Neural cell (in vitro differentiated cells): ENCODE measurements at regions not wholly inside any gene's neighbourhood (a gene's known extent, or its start where the extent isn't known, plus 50 kb on each side); places are given as distances from the start of the nearest gene placed in this dataset.

Experiments used
- H2AFZ ChIP-seq: fragments of 200-600, 300-800 bp; sonication (generic), shearing (Covaris generic); 2 replicates; pipeline ENCODE4 v1.6.0; 2014; ENCODE audit warnings: low read depth, mild to moderate bottlenecking, antibody characterized with exemption, low read length, moderate library complexity
- H3F3A ChIP-seq: fragments of 200-600 bp; shearing (Covaris generic); 2 replicates; pipeline ENCODE4 v1.6.1; 2016; ENCODE audit warnings: mild to moderate bottlenecking, moderate library complexity, mixed read lengths, antibody characterized with exemption, low read length; ENCODE audit not compliant: insufficient read depth, poor library complexity, severe bottlenecking
- H3K27ac ChIP-seq: fragments of 200-600, 300-800 bp; sonication (generic), shearing (Covaris generic); 2 replicates; pipeline ENCODE4 v1.5.1; 2014; ENCODE audit warnings: mild to moderate bottlenecking, low read length, moderate library complexity
- H3K27me3 ChIP-seq: fragments of 300-800, 200-600 bp; sonication (generic), shearing (Covaris generic); 2 replicates; pipeline ENCODE4 v1.6.0; 2014; ENCODE audit warnings: mild to moderate bottlenecking, low read depth, low read length, moderate library complexity; ENCODE audit not compliant: insufficient read depth
- H3K36me3 ChIP-seq: fragments of 300-800, 200-600 bp; sonication (generic), shearing (Covaris generic); 2 replicates; pipeline ENCODE4 v1.5.1; 2014; ENCODE audit warnings: mild to moderate bottlenecking, antibody characterized with exemption, low read length, moderate library complexity; ENCODE audit not compliant: insufficient read depth
- H3K4me2 ChIP-seq: fragments of 300-800, 200-600 bp; sonication (generic), shearing (Covaris generic); 2 replicates; pipeline ENCODE4 v1.6.0; 2014; ENCODE audit warnings: mild to moderate bottlenecking, low read length
- H3K4me3 ChIP-seq: fragments of 300-800, 200-600 bp; sonication (generic), shearing (Covaris generic); 2 replicates; pipeline ENCODE4 v1.5.1; 2014; ENCODE audit warnings: mild to moderate bottlenecking, low read length, moderate library complexity
- H3K79me2 ChIP-seq: fragments of 200-600 bp; shearing (Covaris generic); replicated peaks from 2 replicates; pipeline ENCODE4 v1.6.0; 2014; ENCODE audit warnings: mild to moderate bottlenecking, low read length, moderate library complexity; ENCODE audit not compliant: insufficient read depth
- H3K9ac ChIP-seq: fragments of 300-800, 200-600 bp; sonication (generic), shearing (Covaris generic); 2 replicates; pipeline ENCODE4 v1.6.1; 2016; ENCODE audit warnings: mild to moderate bottlenecking, low read length, mixed read lengths
- H3K9me2 ChIP-seq: fragments of 200-600 bp; shearing (Covaris generic); 2 replicates; pipeline ENCODE4 v1.6.1; 2016; ENCODE audit warnings: mild to moderate bottlenecking, low read length, mixed read lengths; ENCODE audit not compliant: insufficient read depth
- H3K9me3 ChIP-seq: fragments of 200-600, 300-800 bp; sonication (generic), shearing (Covaris generic); 2 replicates; pipeline ENCODE4 v1.6.1; 2016; ENCODE audit warnings: mild to moderate bottlenecking, mixed run types, low read length, moderate library complexity, mixed read lengths
- H4K20me1 ChIP-seq: fragments of 200-600 bp; shearing (Covaris generic); 2 replicates; pipeline ENCODE4 v1.6.1; 2016; ENCODE audit warnings: mild to moderate bottlenecking, mixed run types; ENCODE audit not compliant: insufficient read depth
- CTCF ChIP-seq: fragments of 450-650 bp; IDR thresholded peaks from 2 replicates; pipeline ENCODE4 v1.5.1; 2014; ENCODE audit warnings: antibody characterized with exemption, mild to moderate bottlenecking, moderate library complexity; ENCODE audit not compliant: poor library complexity, severe bottlenecking
- EP300 ChIP-seq: fragments of 450-650 bp; conservative IDR thresholded peaks from 2 replicates; pipeline ENCODE4 v1.6.1; 2014; ENCODE audit warnings: antibody characterized with exemption, mild to moderate bottlenecking, moderate library complexity; ENCODE audit not compliant: poor library complexity, severe bottlenecking
- EZH2 ChIP-seq: fragments of 200-600, 300-800 bp; shearing (Covaris generic), sonication (generic); IDR thresholded peaks from 2 replicates; pipeline ENCODE4 v1.6.1; 2014; ENCODE audit warnings: antibody characterized with exemption, low read length, borderline replicate concordance, mild to moderate bottlenecking; ENCODE audit not compliant: insufficient read depth, poor library complexity, severe bottlenecking
- MXI1 ChIP-seq: fragments of 450-650 bp; conservative IDR thresholded peaks from 2 replicates; pipeline ENCODE4 v1.6.1; 2014; ENCODE audit warnings: antibody characterized with exemption, mild to moderate bottlenecking; ENCODE audit not compliant: poor library complexity, severe bottlenecking
- POLR2AphosphoS5 ChIP-seq: IDR thresholded peaks from 2 replicates; pipeline ENCODE4 v1.6.1; 2012
- RAD21 ChIP-seq: fragments of 450-650 bp; conservative IDR thresholded peaks from 2 replicates; pipeline ENCODE4 v1.6.1; 2014; ENCODE audit warnings: antibody characterized with exemption, mild to moderate bottlenecking, moderate library complexity
- REST ChIP-seq: IDR thresholded peaks from 2 replicates; pipeline ENCODE4 v1.6.1; 2012; ENCODE audit warnings: borderline replicate concordance
- SMC3 ChIP-seq: fragments of 450-650 bp; conservative IDR thresholded peaks from 2 replicates; pipeline ENCODE4 v1.6.1; 2014; ENCODE audit warnings: antibody characterized with exemption, mild to moderate bottlenecking, moderate library complexity; ENCODE audit not compliant: poor library complexity
- TAF1 ChIP-seq: IDR thresholded peaks from 2 replicates; pipeline ENCODE4 v1.6.1; 2012; ENCODE audit warnings: low read depth

GRCh38 chr11:69938206-69938605 lies 119.0 kb upstream of the FGF3 start:
- H3K36me3 ChIP-seq = no peaks in the 10 kb centered on the region
- H4K20me1 ChIP-seq = no peaks in the 10 kb centered on the region
- H3K9ac ChIP-seq = no peak overlapping the region
- no peaks in the 10 kb centered on the region for H3K9me2 ChIP-seq
- H3K4me2 ChIP-seq = no peak overlapping the region
- H3K79me2 ChIP-seq = no peaks in the 10 kb centered on the region
- no peaks in the 10 kb centered on the region for H3F3A ChIP-seq
- H2AFZ ChIP-seq = no peak overlapping the region
- no peak overlapping the region for H3K27ac ChIP-seq
- no peaks in the 10 kb centered on the region for H3K27me3 ChIP-seq
- H3K9me3 ChIP-seq = no peaks in the 10 kb centered on the region
- TF ChIP-seq EP300 = no peak
- no peak for TF ChIP-seq MXI1
- TF ChIP-seq SMC3 = no peak
- TF ChIP-seq EZH2 = no peak
- TF ChIP-seq RAD21 = no peak
- no peak for TF ChIP-seq POLR2AphosphoS5
- TF ChIP-seq TAF1 = no peak
- no peak for TF ChIP-seq CTCF
- TF ChIP-seq REST = no peak
- H3K4me3 ChIP-seq = no peak overlapping the region

- Histone ChIP-seq H3K9me2 (no peaks in the 10 kb centered on the region), H3K9ac (no peak overlapping the region), H3K79me2 (no peaks in the 10 kb centered on the region), H3K9me3 (no peaks in the 10 kb centered on the region), H4K20me1 (no peaks in the 10 kb centered on the region), H3K36me3 (no peaks in the 10 kb centered on the region), H3F3A (no peaks in the 10 kb centered on the region), H3K27ac (no peak overlapping the region), H3K4me2 (no peak overlapping the region), H3K4me3 (no peak overlapping the region), H2AFZ (no peak overlapping the region), H3K27me3 (no peaks in the 10 kb centered on the region)
- TF ChIP-seq SMC3 = no peak
- TF ChIP-seq POLR2AphosphoS5 = no peak
- no peak for TF ChIP-seq TAF1
- TF ChIP-seq EZH2 = no peak
- no peak for TF ChIP-seq EP300
- no peak for TF ChIP-seq RAD21
- TF ChIP-seq REST = no peak
- TF ChIP-seq MXI1 = no peak
- TF ChIP-seq CTCF = no peak
Measured at GRCh38 chr11:69939551-69940245, 120.5 kb upstream of the FGF3 start.
